C4-2B (cell line): ENCODE measurements at regions not wholly inside any gene's neighbourhood (a gene's known extent, or its start where the extent isn't known, plus 50 kb on each side); places are given as distances from the start of the nearest gene placed in this dataset.
"Not testable (repeated sequence)": the region's sequence is repeated elsewhere in the genome, so short reads cannot be mapped to it uniquely, and the experiment has no call there.

Source experiments
- ZFX ChIP-seq: fragments of 450-650 bp; IDR thresholded peaks from 2 replicates; pipeline ENCODE4 v1.6.1; 2017
- TF ChIP-seq, protein P1 (sequence below): fragments of 450-650 bp; conservative IDR thresholded peaks from 2 replicates; pipeline ENCODE4 v1.5.1; 2017; ENCODE audit warnings: mild to moderate bottlenecking

GRCh38 chr2:91445705-91446104 is 2754.2 kb downstream of the RPIA start:
- TF ChIP-seq, protein P1, sequence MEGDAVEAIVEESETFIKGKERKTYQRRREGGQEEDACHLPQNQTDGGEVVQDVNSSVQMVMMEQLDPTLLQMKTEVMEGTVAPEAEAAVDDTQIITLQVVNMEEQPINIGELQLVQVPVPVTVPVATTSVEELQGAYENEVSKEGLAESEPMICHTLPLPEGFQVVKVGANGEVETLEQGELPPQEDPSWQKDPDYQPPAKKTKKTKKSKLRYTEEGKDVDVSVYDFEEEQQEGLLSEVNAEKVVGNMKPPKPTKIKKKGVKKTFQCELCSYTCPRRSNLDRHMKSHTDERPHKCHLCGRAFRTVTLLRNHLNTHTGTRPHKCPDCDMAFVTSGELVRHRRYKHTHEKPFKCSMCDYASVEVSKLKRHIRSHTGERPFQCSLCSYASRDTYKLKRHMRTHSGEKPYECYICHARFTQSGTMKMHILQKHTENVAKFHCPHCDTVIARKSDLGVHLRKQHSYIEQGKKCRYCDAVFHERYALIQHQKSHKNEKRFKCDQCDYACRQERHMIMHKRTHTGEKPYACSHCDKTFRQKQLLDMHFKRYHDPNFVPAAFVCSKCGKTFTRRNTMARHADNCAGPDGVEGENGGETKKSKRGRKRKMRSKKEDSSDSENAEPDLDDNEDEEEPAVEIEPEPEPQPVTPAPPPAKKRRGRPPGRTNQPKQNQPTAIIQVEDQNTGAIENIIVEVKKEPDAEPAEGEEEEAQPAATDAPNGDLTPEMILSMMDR = not testable (repeated sequence)
- TF ChIP-seq ZFX = not testable (repeated sequence)
